ACC112 (cell line): ENCODE measurements at regions not wholly inside any gene's neighbourhood (a gene's known extent, or its start where the extent isn't known, plus 50 kb on each side); places are given as distances from the start of the nearest gene placed in this dataset.

Experiments used
- H2AFZ ChIP-seq: fragments of 200-600 bp; sonication (generic); one replicate; pipeline ENCODE4 v1.6.0; 2017; ENCODE audit warnings: antibody characterized with exemption, low read length; ENCODE audit not compliant: unreplicated experiment
- H3K27ac ChIP-seq: fragments of 200-600 bp; sonication (generic); 2 replicates; pipeline ENCODE4 v1.5.1; 2014; ENCODE audit warnings: low read depth, mild to moderate bottlenecking, antibody characterized with exemption, low read length, moderate library complexity
- H3K27me3 ChIP-seq: fragments of 200-600 bp; sonication (generic); 2 replicates; pipeline ENCODE4 v1.6.1; 2014; ENCODE audit warnings: mild to moderate bottlenecking, antibody characterized with exemption, low read length, moderate library complexity, mixed read lengths; ENCODE audit not compliant: insufficient read depth
- H3K36me3 ChIP-seq: fragments of 200-600 bp; sonication (generic); 2 replicates; pipeline ENCODE4 v1.6.1; 2016; ENCODE audit warnings: mild to moderate bottlenecking, antibody characterized with exemption, low read length, moderate library complexity, mixed read lengths; ENCODE audit not compliant: insufficient read depth
- H3K4me1 ChIP-seq: fragments of 200-600 bp; sonication (generic); one replicate; pipeline ENCODE4 v1.6.1; 2016; ENCODE audit warnings: low read length, mixed read lengths; ENCODE audit not compliant: insufficient read depth, unreplicated experiment, control insufficient read depth
- H3K4me3 ChIP-seq: fragments of 200-600 bp; sonication (generic); 2 replicates; pipeline ENCODE4 v1.5.1; 2014; ENCODE audit warnings: mild to moderate bottlenecking, low read depth, low read length
- H3K79me2 ChIP-seq: fragments of 200-600 bp; sonication (generic); one replicate; pipeline ENCODE4 v1.6.0; 2016; ENCODE audit warnings: low read length; ENCODE audit not compliant: control insufficient read depth, unreplicated experiment, insufficient read depth

DNA sequence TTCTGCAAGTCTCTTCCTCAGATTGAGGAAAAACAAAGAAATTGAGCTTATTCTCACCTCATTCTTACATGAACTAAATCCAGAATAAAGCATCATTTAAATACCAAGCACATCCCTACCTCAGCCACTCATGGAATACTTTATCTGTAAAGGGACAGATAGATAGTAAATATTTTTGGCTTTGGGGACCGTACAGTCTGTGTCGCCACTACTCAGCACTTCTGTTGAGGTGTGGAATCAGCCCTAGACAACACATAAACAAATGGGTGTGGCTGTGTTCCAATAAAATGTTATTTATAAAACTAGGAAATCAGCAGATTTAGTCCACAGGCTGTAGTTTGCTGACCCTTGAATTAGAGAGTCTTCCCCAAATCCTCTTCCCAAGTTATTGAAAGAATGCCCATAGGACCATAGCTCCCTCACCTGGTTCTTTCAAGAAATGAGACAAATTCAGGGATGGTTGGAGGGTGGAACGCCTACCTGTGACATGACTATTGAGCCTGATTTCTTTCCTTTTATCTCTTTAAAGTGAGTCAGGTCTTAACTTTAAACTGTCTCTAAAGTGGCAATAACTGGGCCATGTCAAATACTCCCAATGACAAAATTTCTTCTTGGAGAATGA, 878.5 kb downstream of the USP25 start:
- Histone ChIP-seq H3K27me3 (no peaks in the 10 kb centered on the region), H3K4me3 (no peak overlapping the region), H3K4me1 (no peaks in the 10 kb centered on the region), H3K79me2 (no peaks in the 10 kb centered on the region), H2AFZ (no peak overlapping the region), H3K27ac (no peak overlapping the region), H3K36me3 (no peaks in the 10 kb centered on the region)

DNA sequence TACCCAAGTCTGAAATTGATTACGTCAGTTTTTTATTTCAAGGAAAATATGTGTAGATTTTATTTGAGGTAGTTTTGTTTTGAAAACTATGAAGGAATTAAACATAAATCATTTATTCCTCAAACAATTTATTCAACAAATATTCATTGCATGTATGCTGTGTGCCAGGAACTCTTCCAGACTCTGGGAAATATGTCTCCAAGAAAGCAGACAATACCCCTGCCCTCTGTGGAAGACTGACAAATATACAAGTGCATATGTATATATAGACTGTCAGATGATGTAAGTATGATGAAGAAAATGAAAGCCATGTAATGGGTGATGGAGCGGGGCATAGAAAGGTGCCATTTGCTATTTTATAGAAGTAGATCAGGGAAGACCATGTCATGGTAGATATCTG, 889.5 kb downstream of the USP25 start:
- no peaks in the 10 kb centered on the region; the same call in 1 of the 2 replicates for H3K36me3 ChIP-seq
- H3K4me1 ChIP-seq, result no peaks in the 10 kb centered on the region
- H3K27me3 ChIP-seq, result no peaks in the 10 kb centered on the region
- no peak overlapping the region for H3K4me3 ChIP-seq
- no peak overlapping the region for H2AFZ ChIP-seq
- no peaks in the 10 kb centered on the region for H3K79me2 ChIP-seq
- no peak overlapping the region for H3K27ac ChIP-seq

DNA sequence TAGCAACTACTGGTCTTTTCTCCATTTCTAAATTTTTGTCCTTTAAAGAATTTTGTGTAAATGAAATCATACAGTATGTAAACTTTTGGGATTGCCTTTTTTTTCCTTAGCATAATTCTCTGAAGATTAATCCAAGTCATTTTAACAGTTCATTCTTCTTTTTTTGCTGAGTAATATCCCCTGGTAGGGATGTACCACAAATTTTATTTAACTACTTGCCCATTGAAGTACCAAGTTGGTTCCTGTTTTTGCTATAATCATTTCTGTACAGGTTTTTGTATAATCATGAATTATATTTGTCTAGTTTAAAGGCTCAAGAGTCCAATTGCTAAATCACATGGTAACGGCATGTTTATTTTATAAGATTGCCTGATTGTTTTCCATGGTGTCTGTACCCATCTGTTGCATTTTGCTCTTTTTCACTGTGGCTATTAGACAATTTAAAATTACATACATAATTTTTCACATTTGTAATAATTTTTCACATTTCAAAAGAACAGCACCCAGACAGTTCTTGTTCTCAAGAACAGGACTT, 891.1 kb downstream of the USP25 start:
- Histone ChIP-seq H3K4me3 (no peak overlapping the region), H3K4me1 (no peaks in the 10 kb centered on the region), H3K36me3 (no peaks in the 10 kb centered on the region; the same call in 1 of the 2 replicates), H3K27me3 (no peaks in the 10 kb centered on the region), H3K27ac (no peak overlapping the region), H2AFZ (no peak overlapping the region), H3K79me2 (no peaks in the 10 kb centered on the region)

DNA sequence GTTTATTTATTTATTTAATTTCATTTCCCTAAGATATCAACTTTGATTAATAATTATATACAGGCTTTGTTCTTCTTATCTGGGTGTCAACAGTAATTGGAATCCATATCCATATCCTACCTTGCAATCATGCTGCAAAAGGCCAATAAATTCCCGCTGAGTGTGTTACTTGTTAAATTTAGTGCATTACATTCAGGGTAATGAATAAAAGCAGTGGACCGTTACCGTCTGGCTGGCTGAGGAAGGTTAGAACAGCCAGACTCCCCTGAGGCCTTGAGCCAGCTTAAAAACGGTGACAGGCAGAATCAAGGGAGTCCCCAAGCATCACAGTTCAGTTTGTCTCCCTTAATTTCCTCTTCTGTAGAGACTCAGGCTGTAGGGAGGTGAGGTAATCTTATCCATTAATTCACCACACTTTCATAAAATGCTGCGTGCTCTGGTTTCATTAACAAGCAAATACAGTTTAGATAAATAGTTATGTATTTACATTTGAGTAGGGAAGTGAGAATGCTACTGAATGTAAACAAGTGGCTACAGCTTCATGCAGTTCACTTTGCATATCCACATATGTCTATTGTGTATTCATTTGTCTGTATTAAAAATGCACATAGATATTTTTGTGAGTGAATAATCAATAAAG, 888.2 kb upstream of the CXADR start:
- H2AFZ ChIP-seq, result no peak overlapping the region
- no peaks in the 10 kb centered on the region for H3K27me3 ChIP-seq
- H3K27ac ChIP-seq, result no peak overlapping the region
- no peaks in the 10 kb centered on the region for H3K79me2 ChIP-seq
- no peaks in the 10 kb centered on the region for H3K36me3 ChIP-seq
- no peak overlapping the region for H3K4me3 ChIP-seq
- no peaks in the 10 kb centered on the region for H3K4me1 ChIP-seq

DNA sequence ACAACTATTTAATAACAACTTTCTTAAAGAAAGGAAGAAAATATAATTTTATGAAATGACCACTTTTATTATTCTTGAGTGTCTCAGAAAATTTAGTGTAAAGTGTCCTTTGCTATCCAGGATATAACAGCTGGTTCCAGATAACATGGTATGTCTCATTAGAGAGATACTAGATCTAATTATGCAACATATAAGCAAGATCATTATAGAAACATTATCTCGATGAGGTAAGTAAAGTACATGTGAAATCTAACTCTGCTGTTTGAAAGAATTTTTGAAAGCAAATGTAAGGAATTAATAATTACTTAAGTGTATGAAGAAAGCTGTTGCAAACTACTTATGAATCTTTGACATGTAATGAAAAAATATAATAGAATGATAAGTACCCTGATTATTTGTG, 887.4 kb upstream of the CXADR start:
- H3K79me2 ChIP-seq, result no peaks in the 10 kb centered on the region
- no peak overlapping the region for H3K4me3 ChIP-seq
- H3K4me1 ChIP-seq, result no peaks in the 10 kb centered on the region
- H3K27ac ChIP-seq, result no peak overlapping the region
- H3K36me3 ChIP-seq, result no peaks in the 10 kb centered on the region
- no peak overlapping the region for H2AFZ ChIP-seq
- no peaks in the 10 kb centered on the region for H3K27me3 ChIP-seq

DNA sequence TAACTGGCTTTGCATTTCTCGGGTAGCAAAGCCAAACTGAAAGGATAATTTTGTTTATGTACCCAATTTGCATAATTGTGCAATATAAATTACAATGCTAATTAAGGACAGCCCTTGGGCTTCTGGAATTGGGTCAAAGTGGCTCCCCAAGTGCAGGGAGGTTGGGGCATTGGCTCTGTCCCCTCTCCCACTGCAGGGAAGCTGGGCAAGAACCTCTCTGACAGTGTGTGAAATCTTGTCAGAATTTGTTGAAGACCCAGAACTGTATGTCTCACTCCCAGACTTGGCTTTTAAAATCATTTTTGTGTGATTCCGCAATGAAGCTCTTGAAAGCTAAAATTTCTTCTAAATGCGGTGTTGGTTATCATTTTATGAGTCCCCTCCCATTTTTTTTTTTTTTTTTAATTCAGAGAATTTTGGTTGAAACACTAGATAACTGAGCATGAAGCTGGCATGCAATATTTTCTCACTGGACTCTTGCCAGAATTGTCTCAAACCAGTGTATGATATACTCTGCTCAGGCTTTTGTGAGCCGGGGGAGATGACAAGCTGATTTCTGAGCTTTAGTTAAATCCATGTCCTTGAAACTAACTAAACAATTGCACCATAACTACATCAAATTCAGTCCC, 878.9 kb upstream of the CXADR start:
- Histone ChIP-seq H3K79me2 (no peaks in the 10 kb centered on the region), H3K27me3 (no peaks in the 10 kb centered on the region), H3K4me3 (no peak overlapping the region), H3K36me3 (no peaks in the 10 kb centered on the region), H3K4me1 (peaks cover 4% of the 10 kb centered on the region), H2AFZ (no peak overlapping the region), H3K27ac (no peak overlapping the region)

DNA sequence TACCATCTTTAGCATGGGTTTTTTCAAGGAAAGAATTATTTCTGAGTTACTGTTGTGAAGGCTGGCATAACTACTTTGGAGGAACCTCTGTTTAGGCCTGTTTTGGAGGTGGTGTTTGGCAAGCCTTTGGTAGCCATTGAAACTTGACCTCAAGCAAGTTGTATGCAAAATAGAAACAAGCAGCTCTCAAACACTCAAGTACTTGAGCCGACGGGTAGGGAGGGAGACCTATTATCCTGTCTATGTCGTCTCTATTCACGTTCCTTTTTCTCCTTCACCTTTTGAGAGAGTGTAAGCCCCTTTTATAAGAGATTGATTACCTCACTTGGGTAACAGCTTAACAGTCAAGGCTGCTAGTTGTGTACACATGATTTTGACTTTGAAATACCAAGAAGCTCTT, 878.3 kb upstream of the CXADR start:
- no peaks in the 10 kb centered on the region for H3K36me3 ChIP-seq
- peaks cover 4% of the 10 kb centered on the region for H3K4me1 ChIP-seq
- no peaks in the 10 kb centered on the region for H3K27me3 ChIP-seq
- H3K4me3 ChIP-seq, result no peak overlapping the region
- H2AFZ ChIP-seq, result no peak overlapping the region
- H3K27ac ChIP-seq, result no peak overlapping the region
- no peaks in the 10 kb centered on the region for H3K79me2 ChIP-seq

DNA sequence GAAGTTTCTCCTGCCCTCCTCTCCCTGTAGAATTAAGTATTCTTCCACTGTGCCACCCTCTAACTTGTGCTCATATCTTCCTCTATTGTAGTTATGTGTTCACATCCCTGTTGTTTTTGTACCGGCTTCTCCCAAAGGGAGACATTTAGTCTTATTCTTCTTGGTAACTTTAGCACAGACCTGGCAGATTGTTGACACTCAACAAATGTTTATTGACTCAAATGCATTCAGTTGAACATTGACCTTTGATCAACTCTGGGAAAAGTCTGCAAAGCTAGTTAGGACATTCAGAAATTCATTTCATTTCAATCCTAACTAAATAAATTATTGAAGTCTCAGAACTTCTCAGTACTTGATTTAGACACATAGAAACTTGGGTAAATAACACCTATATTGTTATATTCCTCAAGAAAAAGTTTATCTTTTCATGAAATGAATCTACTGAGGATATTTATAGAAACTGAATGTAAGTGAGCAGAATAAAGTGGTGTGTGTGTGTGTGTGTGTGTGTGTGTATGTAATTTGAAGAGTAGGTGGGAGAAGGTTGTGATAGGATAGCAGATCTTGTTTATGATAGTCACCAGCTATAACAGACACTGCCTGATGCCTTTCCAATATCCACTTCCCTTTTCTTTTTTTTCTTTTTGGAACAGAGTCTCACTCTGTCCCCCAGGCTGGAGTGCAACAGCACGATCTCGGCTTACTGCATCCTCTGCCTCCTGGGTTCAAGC, 872.4 kb upstream of the CXADR start:
- Histone ChIP-seq H2AFZ (no peak overlapping the region), H3K27ac (no peak overlapping the region), H3K4me1 (no peaks in the 10 kb centered on the region), H3K36me3 (no peaks in the 10 kb centered on the region), H3K27me3 (no peaks in the 10 kb centered on the region), H3K4me3 (no peak overlapping the region), H3K79me2 (no peaks in the 10 kb centered on the region)

DNA sequence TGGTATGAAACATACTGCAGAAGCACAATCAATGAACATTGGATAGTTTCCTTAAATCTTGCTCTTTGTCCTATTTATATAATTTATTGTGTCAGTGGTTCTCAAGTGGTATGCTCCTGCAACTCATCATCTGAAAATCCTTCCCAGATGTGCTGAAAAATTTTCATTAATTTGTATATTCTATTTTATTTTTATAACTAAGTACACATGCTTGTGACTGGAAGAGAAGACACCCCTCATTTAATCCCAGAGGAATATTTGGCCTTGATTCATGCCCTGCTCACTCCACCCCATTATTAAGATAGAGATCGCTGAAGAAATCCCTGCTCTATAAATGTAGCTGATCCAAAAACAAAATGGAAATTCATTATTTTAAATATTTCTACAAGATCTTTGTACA, 870.5 kb upstream of the CXADR start:
- Histone ChIP-seq H3K4me1 (no peaks in the 10 kb centered on the region), H3K36me3 (no peaks in the 10 kb centered on the region), H3K4me3 (no peak overlapping the region), H3K27ac (no peak overlapping the region), H3K79me2 (no peaks in the 10 kb centered on the region), H3K27me3 (no peaks in the 10 kb centered on the region), H2AFZ (no peak overlapping the region)

DNA sequence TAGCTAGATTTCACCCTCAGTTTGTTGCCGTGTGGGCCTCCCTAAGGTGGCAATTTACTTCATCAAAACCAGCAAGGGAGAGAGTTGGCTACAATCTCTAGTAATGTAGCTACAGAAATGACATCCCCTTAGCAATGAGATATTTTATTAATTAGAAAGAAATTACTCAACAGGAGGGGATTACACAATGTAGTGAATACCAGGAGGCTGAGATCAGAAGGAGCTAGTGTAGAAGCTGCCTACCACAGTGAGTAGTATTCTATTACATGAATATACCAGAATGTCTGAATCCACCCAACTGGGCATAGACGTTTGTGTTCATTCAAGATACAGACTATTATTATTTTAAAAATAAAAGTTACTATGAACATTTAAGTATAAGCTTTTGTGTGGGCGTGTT, 868.2 kb upstream of the CXADR start:
- Histone ChIP-seq H3K27me3 (no peaks in the 10 kb centered on the region), H3K27ac (no peak overlapping the region), H3K4me3 (no peak overlapping the region), H2AFZ (no peak overlapping the region), H3K36me3 (no peaks in the 10 kb centered on the region), H3K79me2 (no peaks in the 10 kb centered on the region), H3K4me1 (no peaks in the 10 kb centered on the region)
